Hepatocyte (in vitro differentiated cells): ENCODE measurements at regions not wholly inside any gene's neighbourhood (a gene's known extent, or its start where the extent isn't known, plus 50 kb on each side); places are given as distances from the start of the nearest gene placed in this dataset.
"Not testable (repeated sequence)": the region's sequence is repeated elsewhere in the genome, so short reads cannot be mapped to it uniquely, and the experiment has no call there.

Experiments
- DNase-seq: peaks from one replicate; pipeline ENCODE4 v3.0.0-alpha.2; 2016; ENCODE audit warnings: low spot score
- H2AFZ ChIP-seq: fragments of 200-600 bp; sonication (generic); 2 replicates; pipeline ENCODE4 v1.6.0; 2016; ENCODE audit warnings: antibody characterized with exemption, mild to moderate bottlenecking
- H3K27ac ChIP-seq: fragments of 200-600 bp; sonication (generic); 2 replicates; pipeline ENCODE4 v1.5.1; 2016; ENCODE audit warnings: mild to moderate bottlenecking
- H3K27me3 ChIP-seq: fragments of 200-600 bp; sonication (generic); 2 replicates; pipeline ENCODE4 v1.6.1; 2016
- H3K36me3 ChIP-seq: fragments of 200-600 bp; sonication (generic); replicated peaks from 2 replicates; pipeline ENCODE4 v1.5.1; 2016; ENCODE audit warnings: low read depth; ENCODE audit not compliant: insufficient read depth
- H3K4me1 ChIP-seq: fragments of 200-600 bp; sonication (generic); 2 replicates; pipeline ENCODE4 v1.5.1; 2016; ENCODE audit warnings: mild to moderate bottlenecking, moderate library complexity; ENCODE audit not compliant: insufficient read depth
- H3K4me2 ChIP-seq: fragments of 200-600 bp; sonication (generic); 2 replicates; pipeline ENCODE4 v1.6.0; 2016
- H3K4me3 ChIP-seq: fragments of 200-600 bp; sonication (generic); 2 replicates; pipeline ENCODE4 v1.5.1; 2016; ENCODE audit warnings: mild to moderate bottlenecking
- H3K79me2 ChIP-seq: fragments of 200-600 bp; sonication (generic); 2 replicates; pipeline ENCODE4 v1.6.0; 2017; ENCODE audit warnings: mild to moderate bottlenecking
- H3K9me2 ChIP-seq: fragments of 200-600 bp; sonication (generic); replicated peaks from 2 replicates; pipeline ENCODE4 v1.6.0; 2017; ENCODE audit warnings: mild to moderate bottlenecking; ENCODE audit not compliant: insufficient read depth
- H3K9me3 ChIP-seq: fragments of 200-600 bp; sonication (generic); 2 replicates; pipeline ENCODE4 v1.5.1; 2016; ENCODE audit warnings: low read depth, mild to moderate bottlenecking
- H4K20me1 ChIP-seq: fragments of 200-600 bp; sonication (generic); 2 replicates; pipeline ENCODE4 v1.6.0; 2016; ENCODE audit warnings: mild to moderate bottlenecking; ENCODE audit not compliant: insufficient read depth, poor library complexity, severe bottlenecking
- EZH2 ChIP-seq: fragments of 200-600 bp; sonication (generic); IDR thresholded peaks from 2 replicates; pipeline ENCODE4 v1.6.1; 2016; ENCODE audit warnings: antibody characterized with exemption, mild to moderate bottlenecking, borderline replicate concordance
- EZH2phosphoT487 ChIP-seq: fragments of 200-600 bp; sonication (generic); IDR thresholded peaks from one replicate; pipeline ENCODE4 v1.6.1; 2018; ENCODE audit warnings: antibody characterized with exemption, mild to moderate bottlenecking, low read depth, moderate library complexity; ENCODE audit not compliant: unreplicated experiment, severe bottlenecking
- WGBS: methylation state at CpG from one replicate; pipeline ENCODE4 v1.1.6; 2016; ENCODE audit warnings: low lambda C conversion rate; ENCODE audit errors: missing lambda C conversion rate; 5-methylcytosine and 5-hydroxymethylcytosine counted together
- TF ChIP-seq, protein P1 (sequence below): fragments of 200-600 bp; sonication (generic); IDR thresholded peaks from 2 replicates; pipeline ENCODE4 v1.5.1; 2016; ENCODE audit warnings: antibody characterized with exemption, mild to moderate bottlenecking; ENCODE audit not compliant: poor library complexity

DNA sequence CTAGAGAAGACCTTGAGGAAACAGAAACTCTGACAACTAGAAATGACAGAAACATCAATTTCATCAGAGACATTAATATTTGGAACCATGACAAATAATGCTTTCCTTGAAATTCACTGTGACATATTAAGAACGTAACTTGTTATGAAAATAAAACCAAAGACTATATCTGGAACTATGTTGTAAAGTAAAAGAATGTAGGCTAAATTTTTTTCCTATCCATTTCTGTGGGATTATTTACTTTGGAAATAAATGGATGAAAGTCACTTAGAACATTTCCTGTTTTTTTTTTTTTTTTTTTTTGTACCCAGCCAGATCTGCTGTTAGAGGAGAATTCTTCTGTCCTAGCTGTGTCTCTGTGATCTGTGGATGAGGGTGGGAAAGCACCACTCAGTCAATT, 255.9 kb downstream of the SPRY1 start:
- no peaks in the 10 kb centered on the region for H3K79me2 ChIP-seq
- H3K4me1 ChIP-seq, result peaks cover 28% of the 10 kb centered on the region
- no peak overlapping the region for H3K4me2 ChIP-seq
- H2AFZ ChIP-seq, result no peak overlapping the region
- TF ChIP-seq, protein P1, sequence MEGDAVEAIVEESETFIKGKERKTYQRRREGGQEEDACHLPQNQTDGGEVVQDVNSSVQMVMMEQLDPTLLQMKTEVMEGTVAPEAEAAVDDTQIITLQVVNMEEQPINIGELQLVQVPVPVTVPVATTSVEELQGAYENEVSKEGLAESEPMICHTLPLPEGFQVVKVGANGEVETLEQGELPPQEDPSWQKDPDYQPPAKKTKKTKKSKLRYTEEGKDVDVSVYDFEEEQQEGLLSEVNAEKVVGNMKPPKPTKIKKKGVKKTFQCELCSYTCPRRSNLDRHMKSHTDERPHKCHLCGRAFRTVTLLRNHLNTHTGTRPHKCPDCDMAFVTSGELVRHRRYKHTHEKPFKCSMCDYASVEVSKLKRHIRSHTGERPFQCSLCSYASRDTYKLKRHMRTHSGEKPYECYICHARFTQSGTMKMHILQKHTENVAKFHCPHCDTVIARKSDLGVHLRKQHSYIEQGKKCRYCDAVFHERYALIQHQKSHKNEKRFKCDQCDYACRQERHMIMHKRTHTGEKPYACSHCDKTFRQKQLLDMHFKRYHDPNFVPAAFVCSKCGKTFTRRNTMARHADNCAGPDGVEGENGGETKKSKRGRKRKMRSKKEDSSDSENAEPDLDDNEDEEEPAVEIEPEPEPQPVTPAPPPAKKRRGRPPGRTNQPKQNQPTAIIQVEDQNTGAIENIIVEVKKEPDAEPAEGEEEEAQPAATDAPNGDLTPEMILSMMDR, result no peak
- TF ChIP-seq EZH2 (no peak), EZH2phosphoT487 (no peak)
- no peak for DNase-seq
- H3K27ac ChIP-seq, result no peak overlapping the region
- no peaks in the 10 kb centered on the region for H3K9me3 ChIP-seq
- no peaks in the 10 kb centered on the region for H3K36me3 ChIP-seq
- H3K4me3 ChIP-seq, result no peak overlapping the region
- H3K9me2 ChIP-seq, result no peaks in the 10 kb centered on the region
- WGBS, result 88% methylated on average over 1 of the region's 1 CpG
- no peaks in the 10 kb centered on the region for H3K27me3 ChIP-seq
- H4K20me1 ChIP-seq, result no peaks in the 10 kb centered on the region

DNA sequence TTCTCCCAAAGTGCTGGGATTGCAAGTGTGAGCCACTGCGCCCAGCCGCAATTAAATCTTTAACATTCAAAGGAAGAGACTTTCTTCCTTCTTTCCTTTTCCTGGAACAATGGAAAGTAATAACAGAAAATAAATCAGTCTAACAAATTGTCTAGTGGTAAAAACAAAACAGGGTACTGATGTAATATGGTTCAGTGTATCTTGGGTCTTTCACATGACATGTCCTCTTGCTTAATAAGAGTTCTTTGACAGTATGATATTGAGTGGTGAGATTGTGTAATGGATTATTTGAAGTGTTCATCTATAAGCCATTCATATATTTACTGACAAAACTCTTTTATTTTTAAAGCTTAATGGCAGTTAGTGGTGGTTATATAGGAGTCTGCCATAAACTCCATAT, 256.6 kb downstream of the SPRY1 start:
- H4K20me1 ChIP-seq, result no peaks in the 10 kb centered on the region
- no peak overlapping the region for H3K27ac ChIP-seq
- H2AFZ ChIP-seq, result no peak overlapping the region
- H3K4me3 ChIP-seq, result no peak overlapping the region
- H3K36me3 ChIP-seq, result no peaks in the 10 kb centered on the region
- no peak for TF ChIP-seq EZH2phosphoT487
- TF ChIP-seq, protein P1, result no peak
- TF ChIP-seq EZH2, result no peak
- H3K4me2 ChIP-seq, result no peak overlapping the region
- no peaks in the 10 kb centered on the region for H3K79me2 ChIP-seq
- peaks cover 28% of the 10 kb centered on the region for H3K4me1 ChIP-seq
- no peaks in the 10 kb centered on the region for H3K9me3 ChIP-seq
- no peaks in the 10 kb centered on the region for H3K9me2 ChIP-seq
- H3K27me3 ChIP-seq, result no peaks in the 10 kb centered on the region
- no peak for DNase-seq
- WGBS, result 100% methylated on average over 2 of the region's 2 CpGs

DNA sequence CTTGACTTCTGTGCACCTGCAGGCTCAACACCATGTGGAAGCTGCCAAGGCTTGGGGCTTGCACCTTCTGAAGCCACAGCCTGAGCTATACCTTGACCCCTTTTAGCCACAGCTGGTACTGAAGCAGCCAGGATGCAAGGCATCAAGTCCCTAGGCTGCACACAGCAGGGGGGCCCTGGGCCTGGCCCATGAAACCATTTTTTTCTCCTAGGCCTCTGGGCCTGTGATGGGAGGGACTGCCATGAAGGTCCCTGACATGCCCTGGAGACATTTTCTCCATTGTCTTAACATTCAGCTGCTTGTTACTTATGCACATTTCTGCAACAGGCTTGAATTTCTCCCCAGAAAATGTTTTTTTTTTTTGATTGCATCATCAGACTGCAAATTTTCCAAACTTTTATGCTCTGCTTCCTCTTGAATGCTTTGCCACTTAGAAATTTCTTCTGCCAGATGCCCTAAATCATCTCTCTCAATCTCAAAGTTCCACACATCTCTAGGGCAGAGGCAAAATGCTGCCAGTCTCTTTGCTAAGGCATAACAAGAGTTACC, 260.2 kb downstream of the SPRY1 start:
- H3K4me2 ChIP-seq, H3K27me3 ChIP-seq, H3K9me3 ChIP-seq, H2AFZ ChIP-seq, H4K20me1 ChIP-seq, H3K4me1 ChIP-seq, H3K9me2 ChIP-seq, H3K79me2 ChIP-seq, DNase-seq, H3K4me3 ChIP-seq, H3K27ac ChIP-seq, H3K36me3 ChIP-seq: not testable (repeated sequence)

DNA sequence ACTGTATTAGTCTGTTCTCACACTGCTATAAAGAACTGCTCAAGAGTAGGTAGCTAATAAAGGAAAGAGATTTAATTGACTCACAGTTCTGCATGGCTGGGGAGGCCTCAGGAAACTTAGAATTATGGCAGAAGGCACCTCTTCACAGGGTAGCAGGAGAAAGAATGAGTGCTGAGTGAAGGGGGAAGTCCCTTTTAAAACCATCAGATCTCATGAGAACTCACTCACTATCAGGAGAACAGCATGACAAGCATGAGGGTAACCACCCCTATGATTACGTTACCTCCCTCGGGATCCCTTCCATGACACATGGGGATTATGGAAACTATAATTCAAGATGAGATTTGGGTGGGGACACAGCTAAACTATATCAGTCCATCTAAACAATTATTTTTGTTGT, 261.0 kb downstream of the SPRY1 start:
- not testable (repeated sequence) for H3K36me3 ChIP-seq, H3K9me3 ChIP-seq, H3K9me2 ChIP-seq, H3K4me1 ChIP-seq, H2AFZ ChIP-seq, DNase-seq, H3K79me2 ChIP-seq, H3K27ac ChIP-seq, H3K4me3 ChIP-seq, H4K20me1 ChIP-seq, H3K27me3 ChIP-seq, H3K4me2 ChIP-seq
- WGBS, result 95% methylated on average over 2 of the region's 2 CpGs

DNA sequence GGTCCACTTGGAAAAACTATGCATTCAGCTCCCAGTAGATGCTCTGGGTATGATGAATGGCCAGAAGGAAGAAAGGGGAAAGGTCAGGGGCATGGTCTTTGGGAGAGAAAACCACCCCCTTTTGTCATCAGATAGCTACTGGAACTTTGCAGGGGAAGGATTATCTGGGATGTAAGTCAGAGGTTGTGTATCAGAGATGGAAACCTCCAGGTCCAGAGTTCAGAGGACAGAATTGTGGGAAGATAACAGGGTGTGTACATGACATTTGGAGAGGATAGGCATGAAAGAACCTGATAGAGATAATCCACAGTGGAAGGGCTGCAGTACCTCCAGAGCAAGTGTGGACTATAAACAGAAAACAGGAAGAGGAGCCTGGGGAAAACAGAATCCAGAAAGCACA, 262.7 kb downstream of the SPRY1 start:
- H3K79me2 ChIP-seq, result no peaks in the 10 kb centered on the region
- no peaks in the 10 kb centered on the region for H3K27me3 ChIP-seq
- DNase-seq, result peak; percentile 10
- no peaks in the 10 kb centered on the region for H3K9me3 ChIP-seq
- H3K4me2 ChIP-seq, result no peak overlapping the region
- no peaks in the 10 kb centered on the region for H4K20me1 ChIP-seq
- no peak overlapping the region for H2AFZ ChIP-seq
- H3K36me3 ChIP-seq, result no peaks in the 10 kb centered on the region
- H3K27ac ChIP-seq, result peak overlapping the region; percentile 21
- H3K9me2 ChIP-seq, result no peaks in the 10 kb centered on the region
- no peaks in the 10 kb centered on the region for H3K4me1 ChIP-seq
- no peak overlapping the region for H3K4me3 ChIP-seq
- TF ChIP-seq EZH2, result no peak
- TF ChIP-seq EZH2phosphoT487, result no peak
- TF ChIP-seq, protein P1, result no peak
